Activated gamma-delta T cell treated with anti-CD3 and anti-CD28 coated beads, Interleukin-2, amount 50 U/mL, for 16 hours (primary cell): ENCODE measurements at regions not wholly inside any gene's neighbourhood (a gene's known extent, or its start where the extent isn't known, plus 50 kb on each side); places are given as distances from the start of the nearest gene placed in this dataset.

Experiments used
- DNase-seq: peaks from one replicate; pipeline ENCODE4 v3.0.0-alpha.2; 2020; ENCODE audit warnings: low read depth

- DNase-seq = no peak
Observed at GRCh38 chr16:80080287-80080851, 460.4 kb upstream of the DYNLRB2 start.

GRCh38 chr16:80079072-80079471 lies 461.7 kb upstream of the DYNLRB2 start:
- DNase-seq = no peak

- DNase-seq = no peak
Observed at GRCh38 chr16:80077696-80078095, 463.1 kb upstream of the DYNLRB2 start.

- DNase-seq = no peak
Observed at GRCh38 chr16:80074329-80074728, 466.5 kb upstream of the DYNLRB2 start.

GRCh38 chr16:80071964-80072456 lies 468.8 kb upstream of the DYNLRB2 start:
- no peak for DNase-seq

GRCh38 chr16:80066805-80067580 lies 466.5 kb upstream of the MAF start:
- no peak for DNase-seq

GRCh38 chr16:80065541-80065940 lies 465.0 kb upstream of the MAF start:
- DNase-seq = no peak

- DNase-seq = no peak
Observed at GRCh38 chr16:80063713-80064069, 463.2 kb upstream of the MAF start.

- DNase-seq = no peak
Observed at GRCh38 chr16:80063031-80063712, 462.6 kb upstream of the MAF start.

GRCh38 chr16:80062361-80063030 lies 462.0 kb upstream of the MAF start:
- DNase-seq = no peak

- no peak for DNase-seq
Observed at GRCh38 chr16:80060470-80060869, 459.9 kb upstream of the MAF start.

GRCh38 chr16:80059836-80060235 lies 459.3 kb upstream of the MAF start:
- DNase-seq = no peak

GRCh38 chr16:80058214-80058613 lies 457.7 kb upstream of the MAF start:
- DNase-seq = no peak

GRCh38 chr16:80056324-80056723 lies 455.8 kb upstream of the MAF start:
- DNase-seq = no peak

- DNase-seq = no peak
Observed at GRCh38 chr16:80055831-80056230, 455.3 kb upstream of the MAF start.

GRCh38 chr16:80054647-80055046 lies 454.1 kb upstream of the MAF start:
- no peak for DNase-seq

- DNase-seq = no peak
Observed at GRCh38 chr16:80051040-80051439, 450.5 kb upstream of the MAF start.

- DNase-seq = no peak
Observed at GRCh38 chr16:80048250-80048649, 447.7 kb upstream of the MAF start.

GRCh38 chr16:80047842-80048241 lies 447.3 kb upstream of the MAF start:
- no peak for DNase-seq

- DNase-seq = no peak
Observed at GRCh38 chr16:80046848-80047247, 446.3 kb upstream of the MAF start.

- no peak for DNase-seq
Observed at GRCh38 chr16:80046261-80046660, 445.7 kb upstream of the MAF start.

GRCh38 chr16:80045861-80046260 lies 445.3 kb upstream of the MAF start:
- no peak for DNase-seq

- no peak for DNase-seq
Observed at GRCh38 chr16:80041410-80041809, 440.9 kb upstream of the MAF start.
